AG09309 (cell line): ENCODE measurements at regions not wholly inside any gene's neighbourhood (a gene's known extent, or its start where the extent isn't known, plus 50 kb on each side); places are given as distances from the start of the nearest gene placed in this dataset.

Experiments
- DNase-seq: peaks from one replicate; pipeline ENCODE4 v3.0.0-alpha.2; 2010; ENCODE audit warnings: low read depth
- H3K4me3 ChIP-seq: 2 replicates; pipeline ENCODE4 v1.5.1; 2011; ENCODE audit warnings: mild to moderate bottlenecking, low read depth, low read length, moderate library complexity; ENCODE audit not compliant: control insufficient read depth
- TF ChIP-seq, protein P1 (sequence below): IDR thresholded peaks from 2 replicates; pipeline ENCODE4 v1.5.1; 2011; ENCODE audit warnings: mild to moderate bottlenecking, low read depth, low read length, inconsistent platforms; ENCODE audit not compliant: insufficient read depth, control insufficient read depth; ENCODE audit errors: missing control alignments

DNA sequence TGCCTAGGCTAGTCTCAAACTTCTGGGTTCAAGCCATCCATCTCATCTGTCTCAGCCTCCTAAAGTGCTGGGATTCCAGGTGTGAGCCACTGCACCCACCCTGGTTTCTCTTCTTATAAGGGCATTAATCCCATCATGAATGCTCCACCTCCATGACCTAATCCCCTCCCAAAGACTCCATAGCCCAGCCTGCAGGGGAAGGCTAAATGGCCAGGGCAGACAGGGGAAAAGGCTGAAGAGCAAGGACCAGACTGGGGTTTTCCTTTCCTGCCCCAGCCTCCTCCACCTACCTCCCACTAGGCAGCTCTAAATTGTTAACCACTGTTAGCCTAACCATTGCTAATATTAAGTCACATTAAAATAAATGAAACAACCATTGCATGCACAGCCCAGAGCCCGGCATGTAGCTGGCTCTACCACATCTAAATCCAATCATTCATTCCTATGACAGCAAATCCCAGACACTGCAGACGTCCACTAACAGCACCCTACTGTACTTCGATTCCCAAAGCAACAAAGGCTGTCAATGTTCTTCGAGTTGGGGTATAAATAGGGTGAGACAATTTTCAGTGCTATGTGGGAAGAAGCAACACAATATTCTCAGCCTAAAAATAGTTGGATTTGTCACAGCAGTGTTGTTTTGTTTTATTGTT lies 243.2 kb upstream of the ARID1B start:
- H3K4me3 ChIP-seq = no peak overlapping the region
- no peak for DNase-seq
- TF ChIP-seq, protein P1, sequence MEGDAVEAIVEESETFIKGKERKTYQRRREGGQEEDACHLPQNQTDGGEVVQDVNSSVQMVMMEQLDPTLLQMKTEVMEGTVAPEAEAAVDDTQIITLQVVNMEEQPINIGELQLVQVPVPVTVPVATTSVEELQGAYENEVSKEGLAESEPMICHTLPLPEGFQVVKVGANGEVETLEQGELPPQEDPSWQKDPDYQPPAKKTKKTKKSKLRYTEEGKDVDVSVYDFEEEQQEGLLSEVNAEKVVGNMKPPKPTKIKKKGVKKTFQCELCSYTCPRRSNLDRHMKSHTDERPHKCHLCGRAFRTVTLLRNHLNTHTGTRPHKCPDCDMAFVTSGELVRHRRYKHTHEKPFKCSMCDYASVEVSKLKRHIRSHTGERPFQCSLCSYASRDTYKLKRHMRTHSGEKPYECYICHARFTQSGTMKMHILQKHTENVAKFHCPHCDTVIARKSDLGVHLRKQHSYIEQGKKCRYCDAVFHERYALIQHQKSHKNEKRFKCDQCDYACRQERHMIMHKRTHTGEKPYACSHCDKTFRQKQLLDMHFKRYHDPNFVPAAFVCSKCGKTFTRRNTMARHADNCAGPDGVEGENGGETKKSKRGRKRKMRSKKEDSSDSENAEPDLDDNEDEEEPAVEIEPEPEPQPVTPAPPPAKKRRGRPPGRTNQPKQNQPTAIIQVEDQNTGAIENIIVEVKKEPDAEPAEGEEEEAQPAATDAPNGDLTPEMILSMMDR = no peak

DNA sequence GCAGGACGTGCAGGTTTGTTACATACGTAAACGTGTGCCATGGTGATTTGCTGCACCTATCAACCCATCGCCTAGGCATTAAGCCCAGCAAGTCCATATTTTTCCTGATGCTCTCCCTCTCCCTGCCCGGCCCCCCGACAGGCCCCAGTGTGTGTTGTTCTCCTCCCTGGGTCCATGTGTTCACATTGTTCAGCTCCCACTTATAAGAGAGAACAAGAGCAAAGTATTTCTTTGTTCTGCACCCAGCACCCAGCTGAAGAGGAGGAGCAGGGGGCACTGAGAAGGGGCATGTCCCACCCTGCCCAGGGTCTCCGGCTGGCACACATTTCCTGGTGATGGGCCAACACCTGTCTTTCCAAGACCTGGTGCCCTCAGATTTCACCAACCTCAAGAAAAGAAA lies 251.1 kb upstream of the ARID1B start:
- no peak for DNase-seq
- TF ChIP-seq, protein P1 = no peak
- H3K4me3 ChIP-seq = no peak overlapping the region

DNA sequence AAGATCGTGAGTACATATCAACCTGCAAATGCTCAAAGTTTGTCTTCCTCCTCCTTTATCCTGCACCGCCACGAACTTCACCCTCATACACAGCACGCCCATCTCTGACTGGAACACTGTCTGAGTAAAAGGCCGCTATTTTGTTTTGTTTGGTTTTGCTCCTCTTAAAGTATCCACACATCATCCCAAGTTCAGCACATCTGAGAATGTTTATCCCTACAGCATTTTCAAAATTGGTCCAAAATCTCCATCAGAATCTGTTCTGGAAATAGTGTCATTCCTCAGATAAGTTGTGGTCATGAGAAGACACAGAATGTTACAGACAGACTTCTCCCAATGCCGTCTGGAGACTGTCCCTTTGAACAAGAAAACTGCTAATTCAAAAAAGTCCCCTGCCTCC lies 251.6 kb upstream of the ARID1B start:
- no peak overlapping the region for H3K4me3 ChIP-seq
- no peak for DNase-seq
- TF ChIP-seq, protein P1 = no peak

DNA sequence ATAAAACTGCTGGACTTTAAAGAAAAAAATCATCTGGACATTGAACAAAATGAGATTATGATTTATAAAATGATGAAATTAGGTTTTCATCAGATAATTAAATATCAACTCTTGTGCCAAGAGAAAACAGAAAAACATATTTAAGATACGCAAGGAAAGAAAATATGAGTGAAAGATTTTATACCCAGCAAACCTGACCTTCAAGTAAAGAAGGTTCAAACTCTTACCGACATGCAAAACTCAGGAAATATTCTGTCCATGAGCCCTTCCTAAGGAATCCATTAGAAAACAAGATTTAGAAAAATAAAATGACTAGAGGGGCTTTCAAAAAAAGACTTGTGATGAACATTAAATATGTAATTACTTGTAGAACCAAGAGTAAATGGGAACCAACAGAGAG lies 257.2 kb upstream of the ARID1B start:
- H3K4me3 ChIP-seq = no peak overlapping the region
- DNase-seq = no peak
- TF ChIP-seq, protein P1 = no peak

DNA sequence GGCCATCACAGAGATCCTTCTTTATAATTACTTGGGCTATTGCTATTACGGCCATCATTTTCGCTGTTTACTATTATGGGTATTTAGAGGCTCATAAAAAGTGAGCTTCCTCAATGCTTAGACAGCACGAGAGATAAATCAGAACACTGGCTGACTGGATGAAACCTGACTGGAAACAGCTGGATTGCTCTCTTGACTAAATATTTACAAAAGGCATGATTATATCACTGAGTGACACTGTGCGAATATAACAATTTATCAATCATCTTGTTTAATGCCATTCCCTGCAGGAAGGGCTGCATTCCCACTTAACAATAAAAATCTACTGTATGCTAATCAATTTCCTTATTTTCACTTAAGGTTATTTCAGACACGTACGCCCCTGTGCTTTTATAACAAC lies 260.1 kb upstream of the ARID1B start:
- no peak for DNase-seq
- H3K4me3 ChIP-seq = no peak overlapping the region
- TF ChIP-seq, protein P1 = no peak

DNA sequence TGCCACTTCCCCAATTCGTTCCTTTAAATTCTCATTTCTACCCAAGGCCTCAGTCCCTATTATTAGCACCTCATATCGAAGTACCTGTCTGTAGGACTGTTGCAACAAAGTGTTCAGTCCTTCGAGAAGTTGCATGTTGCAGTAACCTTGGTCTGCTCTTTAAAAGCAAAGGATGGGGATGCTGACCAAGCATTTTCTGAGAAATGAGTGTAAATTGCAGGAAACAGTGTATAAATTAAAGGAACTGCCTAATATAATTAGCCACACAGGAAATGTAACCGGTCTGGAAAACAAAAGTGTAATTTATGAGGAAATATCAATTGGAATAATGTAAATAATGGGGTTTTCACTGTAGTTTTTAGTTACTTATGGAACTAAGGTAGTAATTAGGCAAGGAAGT lies 261.9 kb upstream of the ARID1B start:
- TF ChIP-seq, protein P1 = no peak
- DNase-seq = no peak

More for the DNA sequence above, 261.9 kb upstream of the ARID1B start:
- H3K4me3 ChIP-seq = no peak overlapping the region
